ENCODE measurements at regions not wholly inside any gene's neighbourhood (a gene's known extent, or its start where the extent isn't known, plus 50 kb on each side); places are given as distances from the start of the nearest gene placed in this dataset.

DNA sequence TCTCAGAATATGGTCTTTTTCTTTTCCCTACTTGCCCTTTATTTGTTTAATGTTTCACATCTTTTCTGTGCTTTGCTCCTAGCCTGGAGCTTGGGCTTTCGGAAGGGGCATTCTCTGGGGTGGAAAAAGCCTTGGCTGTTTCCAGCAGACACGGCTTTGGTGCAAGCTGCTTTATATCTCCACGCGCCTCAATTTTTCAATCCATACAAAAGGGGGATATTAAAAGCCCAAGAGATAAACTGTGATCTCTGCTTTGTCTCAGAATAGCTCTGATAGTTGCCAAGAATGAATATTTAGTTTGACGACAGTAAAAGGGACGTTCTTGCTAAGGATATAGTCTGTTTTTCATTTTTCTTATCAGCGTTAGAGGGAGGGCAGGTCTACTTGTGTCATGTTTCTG lies 194.0 kb upstream of the KIRREL3 start:
- no peak for DNase-seq

DNA sequence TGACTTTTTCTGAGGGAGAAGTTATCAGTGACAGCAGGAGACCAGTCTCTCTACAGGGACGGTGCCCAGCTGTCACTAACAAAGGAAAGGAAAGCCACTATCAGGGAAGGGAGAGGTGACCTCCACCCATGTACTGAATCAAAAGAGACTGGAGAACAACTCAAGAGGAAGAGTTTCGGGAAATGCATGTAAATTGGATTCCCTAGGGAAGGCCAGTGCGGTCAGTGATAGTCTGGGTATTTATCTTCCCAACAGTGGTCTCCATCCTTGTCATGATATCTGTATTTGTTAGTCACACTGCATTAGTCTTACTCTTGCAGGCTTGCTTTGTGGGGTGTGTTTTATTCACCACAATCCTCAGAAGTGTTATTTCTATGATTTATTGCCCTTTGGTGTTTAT lies 193.4 kb upstream of the KIRREL3 start:
- peak; percentile 3 for DNase-seq

DNA sequence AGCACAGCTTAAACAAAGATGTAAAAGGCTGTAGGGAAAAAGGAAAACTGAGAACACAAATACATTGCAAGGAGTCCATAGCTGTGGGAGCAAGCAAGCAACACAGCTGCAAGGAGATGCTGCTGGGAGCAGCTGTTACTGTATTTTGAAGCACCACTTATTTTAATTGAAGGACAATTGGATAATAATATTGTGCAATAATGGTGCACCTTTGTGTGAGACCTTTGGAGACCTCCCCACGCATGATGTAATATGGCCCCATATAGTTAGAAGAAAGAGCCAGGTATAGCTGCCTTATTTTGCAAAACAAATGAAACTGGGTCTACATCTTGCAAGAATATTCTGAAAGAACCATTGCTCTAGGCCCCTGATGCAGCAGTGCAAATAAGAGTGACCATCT lies 191.1 kb upstream of the KIRREL3 start:
- no peak for DNase-seq

DNA sequence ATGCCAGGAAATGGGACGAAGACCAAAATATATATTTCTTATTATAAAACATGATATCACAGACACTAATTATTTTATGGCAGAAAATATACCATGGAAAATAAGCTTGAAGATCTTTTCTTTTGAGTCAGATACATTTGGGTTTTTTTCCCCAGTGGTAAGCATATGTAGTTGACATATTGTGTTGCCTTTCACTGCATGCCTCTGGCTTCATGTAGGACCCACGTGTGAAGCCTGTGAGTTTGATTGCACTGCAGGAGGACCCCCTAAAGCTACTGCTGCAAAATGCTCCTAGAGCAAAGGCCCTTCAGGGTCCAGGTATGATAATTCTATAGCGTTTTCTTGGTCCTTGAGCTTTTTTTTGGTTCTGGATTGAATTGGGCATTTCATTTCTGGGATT lies 190.7 kb upstream of the KIRREL3 start:
- no peak for DNase-seq

DNA sequence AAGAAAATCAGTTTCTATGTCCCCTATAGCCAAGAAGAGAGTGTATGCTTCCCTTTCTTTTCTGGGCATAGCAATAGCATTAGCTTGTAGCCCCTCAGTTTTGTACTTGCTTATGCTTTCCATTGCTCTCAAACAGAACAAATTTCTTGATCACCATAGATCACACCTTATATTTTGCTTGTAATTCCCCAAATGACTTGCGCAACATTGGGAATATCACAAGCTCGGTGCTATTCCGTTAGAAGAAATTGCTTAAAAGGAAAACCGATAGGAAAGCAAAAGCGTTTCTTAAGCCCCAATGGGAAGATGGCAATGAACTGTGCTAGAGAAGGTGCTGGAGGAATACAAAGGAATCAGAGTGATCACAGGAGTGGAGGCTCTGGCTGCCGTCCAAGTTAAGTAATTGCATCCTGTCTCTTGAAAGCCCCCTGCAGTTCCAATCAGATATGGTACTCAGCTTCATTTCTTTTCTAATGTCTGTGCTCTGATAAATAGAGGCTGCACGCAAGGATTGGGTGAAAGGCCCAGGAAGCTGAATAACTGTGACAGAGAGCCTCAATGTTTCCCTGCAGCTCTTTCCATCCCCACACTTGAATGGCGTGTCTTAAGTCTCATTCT lies 182.1 kb upstream of the KIRREL3 start:
- no peak for DNase-seq

DNA sequence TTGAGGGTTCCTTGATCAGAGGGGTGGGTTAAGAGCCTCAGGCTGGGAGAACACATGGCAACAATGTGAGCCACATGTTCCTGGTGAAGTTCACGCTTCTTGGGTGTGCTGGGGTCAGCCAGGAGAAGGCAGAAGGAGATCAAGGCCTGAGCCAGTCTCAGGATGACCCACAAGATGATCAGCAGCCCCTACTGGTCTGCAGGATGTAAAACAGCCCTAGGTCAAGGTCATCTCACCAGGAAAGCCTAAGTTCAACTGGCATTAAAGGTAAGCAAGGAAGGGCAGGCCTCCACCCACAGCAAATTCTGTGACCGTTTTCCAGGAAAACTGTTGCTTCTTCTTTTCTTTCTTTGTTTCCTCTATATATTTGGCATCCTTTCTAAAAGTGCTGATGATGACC lies 156.7 kb upstream of the KIRREL3 start:
- no peak for DNase-seq

DNA sequence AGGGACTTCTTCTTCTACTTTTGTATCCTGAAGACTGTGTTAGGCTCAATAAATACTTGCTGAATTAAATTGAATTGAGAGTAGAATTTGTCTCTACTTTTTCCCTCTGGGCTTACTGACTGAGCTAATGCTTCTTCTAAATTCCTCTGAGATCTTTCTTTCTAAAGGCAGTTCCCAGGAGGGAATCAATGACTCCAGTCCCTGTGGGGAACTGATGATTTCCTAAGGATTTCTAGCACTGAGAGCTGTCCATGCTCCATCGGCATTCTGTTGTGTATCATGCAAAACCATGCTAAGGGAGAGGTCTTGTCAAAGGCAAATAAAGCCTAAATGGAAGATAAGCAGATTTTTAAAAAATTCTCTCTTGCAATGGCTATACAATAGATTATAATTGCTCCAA lies 148.8 kb upstream of the KIRREL3 start:
- no peak for DNase-seq

DNA sequence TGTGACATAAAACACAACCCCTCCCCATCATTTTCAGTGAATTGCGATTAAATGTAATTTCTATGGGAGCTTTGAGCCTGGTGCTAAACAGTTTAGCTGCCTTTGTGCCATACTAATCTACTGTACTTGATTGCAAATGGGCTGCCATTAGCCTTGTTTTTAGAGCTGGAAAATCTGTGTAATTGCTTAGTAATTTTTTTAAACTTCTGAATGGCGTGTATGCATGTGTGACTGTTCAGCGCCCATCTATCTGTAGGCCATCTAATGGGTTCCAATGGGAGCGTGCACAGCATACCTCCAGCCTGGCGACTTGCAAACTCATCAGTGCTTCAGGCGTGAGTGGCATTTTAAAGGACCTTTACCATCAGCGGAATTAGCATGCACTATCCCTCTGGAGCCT lies 142.7 kb upstream of the KIRREL3 start:
- DNase-seq = no peak

DNA sequence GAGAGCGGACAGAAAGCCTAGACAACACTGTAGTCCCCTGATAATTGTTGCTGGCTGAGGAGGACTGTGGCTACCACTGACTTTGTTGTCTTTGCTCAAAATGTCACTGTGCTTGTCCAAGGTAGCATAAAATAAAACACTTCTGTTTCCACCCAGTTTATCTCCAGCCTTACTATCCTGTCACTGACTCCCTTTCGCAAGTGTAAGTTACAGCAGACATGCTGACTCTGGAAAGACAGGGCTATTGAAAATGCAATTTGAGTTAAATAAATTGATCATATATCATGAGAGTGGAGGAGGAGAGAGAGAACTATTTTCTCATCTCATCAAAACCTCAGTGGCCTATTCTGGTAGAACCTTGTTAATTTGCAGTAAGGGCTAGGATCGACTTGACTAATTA lies 138.0 kb upstream of the KIRREL3 start:
- no peak for DNase-seq

DNA sequence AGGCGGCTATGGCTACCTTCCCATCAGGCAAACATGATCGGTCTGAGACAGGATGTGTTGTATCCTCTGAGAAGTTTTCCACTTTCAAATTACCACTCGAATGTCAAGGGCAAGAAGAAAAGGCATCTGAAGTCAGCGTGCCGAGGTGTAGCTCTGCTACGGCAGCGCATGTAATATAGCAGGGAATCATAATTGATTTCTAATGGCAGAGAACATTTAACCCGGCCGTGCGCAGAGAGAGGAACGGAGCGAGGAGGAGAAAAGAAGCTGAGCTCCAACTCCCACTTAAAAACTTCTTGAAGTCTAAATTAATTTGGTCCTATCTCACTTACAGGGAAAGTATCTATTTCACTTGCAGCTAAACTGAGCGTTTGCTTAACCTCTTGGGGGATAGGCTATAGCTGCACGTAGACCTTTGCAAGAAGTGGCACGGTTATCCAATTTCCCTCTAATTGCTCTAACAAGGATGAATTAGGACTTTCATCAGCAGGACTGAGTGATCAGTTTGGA lies 137.3 kb upstream of the KIRREL3 start:
- DNase-seq = no peak

DNA sequence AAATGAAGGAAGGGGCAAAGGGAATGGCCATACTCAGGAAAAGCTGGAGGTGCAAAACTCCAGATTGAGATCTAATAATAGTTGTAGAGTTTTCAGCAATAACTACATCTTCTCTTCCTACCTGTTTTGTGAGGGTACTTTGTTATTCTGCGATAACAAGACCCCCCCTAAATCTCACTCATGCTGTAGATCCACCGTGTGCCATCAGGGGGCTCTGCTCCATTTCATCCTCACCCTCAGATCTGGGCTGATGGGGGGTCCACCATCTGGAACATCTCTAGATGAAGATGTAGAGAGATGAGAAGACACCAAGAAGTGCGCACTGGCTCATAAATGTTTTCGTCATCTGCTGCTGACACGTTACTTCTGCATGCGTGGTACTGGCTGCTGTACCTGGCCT lies 135.9 kb upstream of the KIRREL3 start:
- no peak for DNase-seq

DNA sequence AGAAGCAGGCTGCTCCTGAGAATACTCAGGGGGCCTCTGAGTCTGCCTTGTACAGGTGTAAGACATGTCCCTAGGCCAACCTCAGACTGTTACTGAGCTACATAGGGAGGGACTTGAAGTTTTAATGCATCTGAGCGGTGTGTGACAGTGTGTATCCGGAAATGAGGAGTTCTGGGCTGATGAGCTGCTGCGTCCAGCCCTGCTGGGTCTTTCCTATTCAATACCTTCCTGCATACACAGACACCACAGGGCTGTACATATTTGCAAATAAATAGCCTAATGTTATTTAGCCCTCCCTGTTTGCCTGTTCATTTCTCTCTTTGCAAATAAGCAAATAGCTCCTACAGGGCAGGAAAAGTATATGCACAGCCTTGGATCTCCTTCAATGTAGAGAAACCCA lies 134.7 kb upstream of the KIRREL3 start:
- no peak for DNase-seq

DNA sequence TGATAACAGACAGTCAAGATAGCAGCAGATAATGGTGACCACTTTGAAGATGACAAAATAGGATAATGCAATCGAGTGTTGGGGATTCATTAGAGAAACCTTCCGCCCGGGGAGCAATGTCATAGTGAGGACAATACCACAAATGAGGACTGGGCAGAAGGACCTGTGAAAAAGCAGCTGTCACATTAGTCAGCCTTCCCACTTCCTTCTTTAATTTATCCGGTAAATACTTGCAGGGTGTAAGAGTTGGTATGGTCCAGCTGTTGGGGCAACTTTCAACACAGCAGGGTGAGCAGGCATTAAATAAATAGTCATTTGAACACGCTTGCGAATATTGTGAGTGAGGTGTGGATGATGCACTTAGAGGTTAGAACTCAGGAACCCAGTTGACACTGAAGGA lies 132.5 kb upstream of the KIRREL3 start:
- DNase-seq = no peak

DNA sequence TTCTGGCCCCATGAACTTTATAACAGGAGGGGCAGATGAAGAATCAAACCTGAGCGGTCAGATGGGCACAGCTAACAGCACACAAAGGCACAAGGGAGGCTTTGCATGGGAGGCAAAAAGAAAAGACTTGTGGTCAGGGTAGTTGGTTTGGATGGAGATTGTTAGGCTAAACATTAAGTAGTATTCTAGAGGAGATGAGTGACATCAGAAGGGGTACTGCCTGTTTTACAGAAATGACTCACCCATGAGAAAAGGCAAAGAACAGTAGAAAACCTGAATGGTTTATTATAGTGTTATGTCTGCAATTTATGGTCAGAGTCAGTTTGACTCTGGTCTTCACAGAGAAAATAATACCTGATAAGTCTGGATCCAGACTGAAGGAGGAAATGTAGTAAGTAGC lies 129.8 kb upstream of the KIRREL3 start:
- DNase-seq = no peak

DNA sequence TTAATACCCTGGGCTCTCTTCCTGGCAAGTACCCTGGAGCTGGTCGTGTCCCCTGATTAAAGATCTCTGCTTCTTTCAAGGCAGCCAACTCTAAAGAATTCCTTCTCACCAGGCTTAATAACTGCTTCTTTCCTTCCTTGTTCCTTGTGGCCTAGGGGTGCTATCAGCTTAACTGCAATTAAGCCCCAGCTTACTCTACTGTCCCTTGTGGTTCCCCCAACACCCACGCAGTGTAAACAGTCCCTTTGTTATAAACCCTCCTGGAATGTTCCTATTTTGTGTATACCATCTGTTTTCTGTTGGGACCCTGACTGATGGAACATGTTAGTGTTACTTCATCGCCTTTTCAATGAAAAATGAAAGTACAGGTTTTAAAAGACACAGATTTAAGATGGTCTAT lies 126.4 kb upstream of the KIRREL3 start:
- no peak for DNase-seq

DNA sequence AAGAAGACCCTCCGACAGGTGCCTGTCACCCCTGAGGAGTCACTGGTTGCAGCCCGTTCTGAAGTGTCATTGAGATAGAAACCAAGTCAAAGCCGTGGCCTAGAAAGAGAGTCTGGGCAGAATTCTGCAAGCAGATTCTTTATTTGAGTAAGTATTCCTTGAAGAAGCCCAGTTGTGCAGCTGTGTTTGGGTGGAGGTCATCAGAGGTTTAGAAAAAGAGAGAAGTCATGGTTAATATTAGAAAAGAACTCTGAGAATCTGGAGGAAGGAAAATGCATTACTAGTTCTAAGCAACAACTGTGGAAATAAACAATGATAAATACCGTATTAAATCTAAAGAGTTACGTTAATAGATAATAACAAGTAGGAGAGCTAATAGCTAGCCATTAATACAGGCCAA lies 118.8 kb upstream of the KIRREL3 start:
- no peak for DNase-seq

DNA sequence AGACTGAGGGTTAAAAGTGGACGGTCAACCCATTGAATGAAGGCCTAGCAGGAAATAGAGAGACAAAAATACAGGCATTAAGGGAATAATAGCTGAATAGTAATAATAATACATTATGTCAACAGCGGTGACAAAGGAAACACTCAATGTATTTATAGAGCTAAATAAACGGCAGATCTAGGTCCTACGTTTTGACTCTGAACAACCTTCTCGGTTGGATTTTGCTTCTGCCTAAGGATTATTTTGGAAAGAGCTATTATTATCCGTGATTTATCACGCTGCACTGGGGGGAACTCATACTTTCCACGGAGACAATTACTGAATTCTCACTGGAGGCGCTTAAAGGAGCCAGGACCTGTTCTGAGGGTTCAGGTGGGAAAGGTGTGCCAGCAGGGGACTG lies 118.2 kb upstream of the KIRREL3 start:
- no peak for DNase-seq

DNA sequence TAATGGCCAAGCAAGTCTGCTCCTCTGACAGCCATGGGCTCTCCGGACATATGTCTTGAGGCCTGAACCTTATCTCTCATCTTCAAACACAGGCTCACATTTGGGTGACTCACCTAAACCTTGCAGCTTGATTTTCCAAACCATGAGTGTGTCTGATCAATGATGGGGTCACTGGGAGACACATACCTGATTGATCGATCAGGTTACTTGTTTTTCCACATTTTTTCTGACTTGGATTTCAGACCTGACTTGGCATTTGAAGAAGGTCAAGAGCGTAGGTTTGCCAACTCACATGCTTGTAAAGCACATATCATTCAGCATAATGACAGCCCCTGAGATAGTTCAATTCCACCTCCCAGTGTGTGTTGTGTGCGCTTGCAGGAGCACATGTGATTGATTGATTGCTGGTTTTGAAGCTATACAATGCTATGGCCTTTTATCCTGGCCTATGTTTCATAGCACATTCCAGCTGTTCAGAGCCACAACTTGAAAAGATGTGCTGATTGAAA lies 116.7 kb upstream of the KIRREL3 start:
- DNase-seq = no peak

DNA sequence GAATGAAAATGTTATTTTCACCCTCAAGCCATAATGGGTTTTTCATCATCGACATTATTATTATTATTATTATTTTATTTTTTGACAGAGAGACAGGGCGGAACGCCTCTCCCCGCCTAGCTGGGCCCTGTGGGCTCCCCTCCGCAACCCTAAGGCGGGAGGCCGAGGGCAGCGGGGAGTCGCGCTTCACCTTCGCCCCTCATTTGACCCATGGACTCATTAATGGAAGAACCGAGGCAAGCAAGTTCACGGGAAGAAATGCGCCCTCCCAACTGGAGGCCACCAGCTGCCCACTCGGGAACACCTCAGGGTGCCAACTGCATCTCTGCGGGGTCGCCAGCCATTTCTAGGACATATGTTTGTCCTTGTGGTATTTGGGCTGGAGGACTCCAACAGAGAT lies 115.3 kb upstream of the KIRREL3 start:
- DNase-seq = no peak

DNA sequence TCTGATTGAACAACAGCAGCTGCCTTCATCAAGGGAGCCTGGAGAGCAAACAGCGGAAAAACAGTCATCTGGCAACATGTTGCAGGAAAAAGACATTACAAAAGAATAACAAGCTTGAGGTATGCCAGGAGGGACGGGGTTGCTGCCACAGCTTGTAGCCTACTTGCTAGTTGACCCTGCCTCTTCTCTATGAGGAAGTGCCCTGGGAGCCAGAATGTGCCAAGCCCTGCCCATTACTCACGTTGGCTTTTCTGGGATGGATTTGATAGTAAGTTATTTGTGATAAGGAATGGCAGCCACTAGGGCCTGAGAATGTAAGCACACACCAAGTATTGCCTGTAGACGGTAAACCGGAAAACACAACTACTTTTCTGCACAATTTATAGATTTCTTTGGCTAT lies 113.5 kb upstream of the KIRREL3 start:
- DNase-seq = no peak

DNA sequence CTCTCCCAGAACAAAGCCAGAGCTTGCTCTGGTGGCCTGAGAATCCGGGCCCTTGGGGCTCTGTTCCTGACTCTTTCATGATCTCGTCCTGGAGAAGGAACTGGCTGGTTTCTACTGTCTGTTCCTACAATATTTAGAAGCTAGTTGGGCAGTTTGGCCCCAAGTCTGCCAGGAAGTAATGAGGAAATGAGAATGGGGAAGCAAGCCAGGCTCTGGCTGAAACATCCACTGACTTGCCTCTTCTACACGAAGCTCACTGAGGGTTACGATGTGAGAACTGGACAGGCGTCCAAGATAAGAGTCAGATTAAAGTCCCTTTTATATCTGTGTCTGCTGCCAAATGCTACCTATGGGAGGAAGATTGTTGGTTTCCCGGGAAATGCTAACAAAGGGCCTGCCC lies 110.0 kb upstream of the KIRREL3 start:
- no peak for DNase-seq

DNA sequence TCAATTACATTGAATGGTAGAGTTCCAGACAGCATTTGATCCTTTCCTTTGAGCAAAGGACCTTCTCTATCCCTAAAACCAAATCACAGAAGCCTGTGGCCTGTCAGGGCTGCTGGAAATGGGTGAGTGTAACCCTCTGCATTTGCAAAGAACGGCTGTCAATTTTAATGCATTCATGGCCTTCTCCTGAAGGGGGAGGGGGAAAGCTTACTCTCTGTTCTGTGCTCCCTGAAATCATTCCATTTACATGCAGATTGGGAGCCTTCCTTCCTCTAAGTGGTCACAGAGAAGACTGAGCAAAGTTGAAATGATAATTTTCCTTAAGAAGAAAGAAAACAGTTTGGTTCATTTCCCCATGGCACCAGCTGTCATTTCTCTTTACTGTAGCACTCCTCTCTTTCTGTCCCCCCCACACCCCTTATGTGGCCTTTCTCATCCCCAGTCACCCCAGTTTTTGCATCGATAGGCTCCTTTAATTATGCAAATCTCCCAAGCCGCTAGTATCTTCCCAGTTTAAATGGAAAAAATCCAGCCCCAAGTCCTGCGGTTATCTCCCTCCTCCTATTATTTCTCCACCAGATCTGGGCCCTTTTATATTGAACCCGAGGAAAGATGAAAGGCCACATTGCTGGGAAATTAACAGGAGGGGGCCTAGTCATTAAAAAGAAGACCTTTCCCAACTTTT lies 109.4 kb upstream of the KIRREL3 start:
- DNase-seq = no peak

DNA sequence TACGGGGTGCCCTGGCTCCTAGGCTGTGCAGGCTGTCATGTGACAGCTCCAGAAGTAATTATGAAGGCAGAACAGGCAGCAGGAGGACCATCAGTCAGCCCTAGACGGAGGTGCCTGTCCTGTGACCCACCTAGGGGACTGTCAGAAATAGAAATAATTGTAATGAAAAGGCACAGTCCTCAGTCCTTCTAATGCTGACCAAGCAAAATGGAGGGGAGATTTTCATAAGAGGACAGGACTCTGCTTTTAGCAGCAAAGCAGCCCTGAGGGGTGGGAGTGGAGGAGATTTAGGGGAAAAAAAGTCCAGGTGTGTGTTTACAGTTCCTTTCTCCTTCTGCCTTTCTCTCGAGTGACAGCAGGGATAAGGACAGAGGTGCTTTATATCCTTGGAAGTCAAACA lies 108.3 kb upstream of the KIRREL3 start:
- DNase-seq = no peak

DNA sequence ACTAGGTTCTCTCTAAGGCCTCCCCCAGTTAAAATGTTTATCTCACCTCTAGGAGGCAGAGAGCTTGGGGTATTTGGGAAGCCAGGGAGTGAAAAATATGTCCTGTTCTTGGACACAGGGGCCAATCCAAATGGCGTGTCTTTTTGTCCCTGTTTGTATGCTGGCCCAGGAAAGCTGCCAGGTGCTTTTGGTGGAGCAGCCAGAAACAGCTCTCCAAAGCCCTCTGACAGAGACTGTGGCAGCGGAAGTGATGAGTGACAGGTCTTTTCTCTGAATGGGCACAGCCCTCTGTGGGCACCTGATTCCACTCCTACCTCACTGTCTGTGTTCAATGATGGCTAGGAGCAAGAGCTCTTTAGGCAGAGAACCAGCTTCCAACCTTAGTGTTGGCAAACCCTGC lies 106.4 kb upstream of the KIRREL3 start:
- no peak for DNase-seq
